ENCODE measurements at regions not wholly inside any gene's neighbourhood (a gene's known extent, or its start where the extent isn't known, plus 50 kb on each side); places are given as distances from the start of the nearest gene placed in this dataset.

DNA sequence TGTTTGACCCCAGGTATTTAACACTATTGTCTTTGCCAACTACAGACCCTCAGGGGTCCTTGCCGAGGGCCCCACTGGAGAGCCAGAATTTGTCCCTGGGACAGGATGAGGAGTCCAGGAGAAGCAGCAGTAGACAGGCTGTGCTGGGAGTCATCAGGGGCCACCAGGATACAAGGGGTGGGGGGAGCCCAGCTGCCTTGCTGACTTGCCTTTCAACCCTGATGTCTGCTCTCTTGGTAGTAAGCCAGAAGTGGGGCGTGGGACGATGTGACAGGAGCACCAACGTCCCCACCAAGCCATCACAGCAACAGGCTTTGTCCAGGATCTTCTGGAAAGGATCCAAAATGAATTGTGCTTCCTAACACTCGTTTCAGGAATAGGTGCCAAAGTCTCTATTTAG lies 62.4 kb upstream of the CDCA7L start:
- TF ChIP-seq, protein P1, sequence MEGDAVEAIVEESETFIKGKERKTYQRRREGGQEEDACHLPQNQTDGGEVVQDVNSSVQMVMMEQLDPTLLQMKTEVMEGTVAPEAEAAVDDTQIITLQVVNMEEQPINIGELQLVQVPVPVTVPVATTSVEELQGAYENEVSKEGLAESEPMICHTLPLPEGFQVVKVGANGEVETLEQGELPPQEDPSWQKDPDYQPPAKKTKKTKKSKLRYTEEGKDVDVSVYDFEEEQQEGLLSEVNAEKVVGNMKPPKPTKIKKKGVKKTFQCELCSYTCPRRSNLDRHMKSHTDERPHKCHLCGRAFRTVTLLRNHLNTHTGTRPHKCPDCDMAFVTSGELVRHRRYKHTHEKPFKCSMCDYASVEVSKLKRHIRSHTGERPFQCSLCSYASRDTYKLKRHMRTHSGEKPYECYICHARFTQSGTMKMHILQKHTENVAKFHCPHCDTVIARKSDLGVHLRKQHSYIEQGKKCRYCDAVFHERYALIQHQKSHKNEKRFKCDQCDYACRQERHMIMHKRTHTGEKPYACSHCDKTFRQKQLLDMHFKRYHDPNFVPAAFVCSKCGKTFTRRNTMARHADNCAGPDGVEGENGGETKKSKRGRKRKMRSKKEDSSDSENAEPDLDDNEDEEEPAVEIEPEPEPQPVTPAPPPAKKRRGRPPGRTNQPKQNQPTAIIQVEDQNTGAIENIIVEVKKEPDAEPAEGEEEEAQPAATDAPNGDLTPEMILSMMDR (IDR thresholded peaks at IDR 0.05 in 8 of 11, conservative IDR thresholded peaks at IDR 0.05 in 3 of 11), result no peak
- no peak for TF ChIP-seq POLR2AphosphoS5 (IDR thresholded peaks at IDR 0.05)

Data from spleen (tissue), 7 donors.